GM18511 (cell line): ENCODE measurements at regions not wholly inside any gene's neighbourhood (a gene's known extent, or its start where the extent isn't known, plus 50 kb on each side); places are given as distances from the start of the nearest gene placed in this dataset.

ENCODE experiments used
- ATAC-seq: cut with Tn5 transposase; IDR thresholded peaks from one replicate; pipeline ENCODE4 v1.9.1; 2021; ENCODE audit warnings: mild to moderate bottlenecking, moderate library complexity; ENCODE audit not compliant: unreplicated experiment

- ATAC-seq = no peak
Measured at GRCh38 chr3:105006164-105006563, 360.5 kb upstream of the ALCAM start.

GRCh38 chr3:105013657-105014056 lies 353.1 kb upstream of the ALCAM start:
- ATAC-seq = no peak

GRCh38 chr3:105014631-105015030 lies 352.1 kb upstream of the ALCAM start:
- ATAC-seq = no peak

DNA sequence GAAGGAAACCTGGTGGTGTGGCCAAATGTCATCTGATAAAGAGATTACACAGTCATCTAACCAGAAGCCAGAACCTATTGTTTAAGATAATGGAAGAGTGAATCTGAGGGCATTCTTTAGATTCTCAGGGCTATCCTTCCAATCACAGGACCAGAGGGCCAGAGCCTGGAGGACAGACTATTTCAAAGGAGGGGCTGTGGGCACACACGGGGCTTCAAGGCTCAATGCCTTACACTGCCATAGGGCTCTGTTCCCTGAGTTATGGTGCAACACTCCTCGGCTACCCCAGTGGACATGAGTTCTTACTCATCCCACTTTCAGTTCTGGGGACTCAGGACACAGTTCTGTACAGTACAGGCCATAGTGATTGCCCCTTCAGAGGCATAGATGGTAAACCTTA lies 343.9 kb upstream of the ALCAM start:
- no peak for ATAC-seq

- no peak for ATAC-seq
Measured at GRCh38 chr3:105030211-105030610, 336.5 kb upstream of the ALCAM start.

DNA sequence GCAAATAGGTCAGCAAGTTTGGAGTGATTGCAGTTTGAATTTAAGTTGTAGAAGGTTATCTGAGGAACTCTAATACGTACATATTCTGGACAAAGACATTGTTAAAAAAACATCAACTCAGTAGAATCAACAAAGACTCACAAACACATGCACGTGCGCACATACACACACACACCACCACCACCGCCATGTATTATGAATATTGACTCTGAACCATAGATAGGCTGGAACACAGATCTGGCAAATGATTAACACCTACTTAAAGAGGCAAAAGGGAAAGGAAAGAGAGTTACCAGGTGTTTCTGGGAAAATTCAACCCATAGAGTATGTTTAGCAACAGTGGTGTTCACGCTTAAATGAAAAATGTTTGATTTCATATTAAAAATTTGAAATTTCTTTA lies 334.2 kb upstream of the ALCAM start:
- ATAC-seq = no peak

- ATAC-seq = no peak
Measured at GRCh38 chr3:105033081-105033480, 333.6 kb upstream of the ALCAM start.

GRCh38 chr3:105039004-105039403 lies 327.7 kb upstream of the ALCAM start:
- no peak for ATAC-seq

GRCh38 chr3:105040026-105040622 lies 326.6 kb upstream of the ALCAM start:
- no peak for ATAC-seq

DNA sequence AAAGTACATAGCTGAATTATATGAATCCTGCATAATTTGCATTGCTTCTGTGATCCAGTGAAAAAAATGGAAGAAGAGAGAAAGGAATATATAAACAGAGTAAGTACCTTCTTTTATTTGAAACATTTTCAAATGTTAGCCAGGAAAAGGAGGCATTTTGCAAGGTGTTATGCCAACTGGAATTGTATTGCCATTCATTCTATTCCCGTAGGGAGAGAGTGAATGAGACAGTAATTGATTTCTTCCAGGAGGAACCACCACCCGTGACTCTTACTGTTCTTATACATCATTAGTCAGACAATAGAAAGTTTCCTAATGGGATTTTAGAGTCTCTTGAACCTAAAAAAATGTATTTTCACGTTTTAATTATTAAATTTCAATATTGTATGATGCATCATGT lies 324.1 kb upstream of the ALCAM start:
- ATAC-seq = no peak

GRCh38 chr3:105051111-105051510 lies 315.6 kb upstream of the ALCAM start:
- ATAC-seq = no peak

- no peak for ATAC-seq
Measured at GRCh38 chr3:105051972-105052371, 314.7 kb upstream of the ALCAM start.

- ATAC-seq = no peak
Measured at GRCh38 chr3:105062853-105063252, 303.9 kb upstream of the ALCAM start.

DNA sequence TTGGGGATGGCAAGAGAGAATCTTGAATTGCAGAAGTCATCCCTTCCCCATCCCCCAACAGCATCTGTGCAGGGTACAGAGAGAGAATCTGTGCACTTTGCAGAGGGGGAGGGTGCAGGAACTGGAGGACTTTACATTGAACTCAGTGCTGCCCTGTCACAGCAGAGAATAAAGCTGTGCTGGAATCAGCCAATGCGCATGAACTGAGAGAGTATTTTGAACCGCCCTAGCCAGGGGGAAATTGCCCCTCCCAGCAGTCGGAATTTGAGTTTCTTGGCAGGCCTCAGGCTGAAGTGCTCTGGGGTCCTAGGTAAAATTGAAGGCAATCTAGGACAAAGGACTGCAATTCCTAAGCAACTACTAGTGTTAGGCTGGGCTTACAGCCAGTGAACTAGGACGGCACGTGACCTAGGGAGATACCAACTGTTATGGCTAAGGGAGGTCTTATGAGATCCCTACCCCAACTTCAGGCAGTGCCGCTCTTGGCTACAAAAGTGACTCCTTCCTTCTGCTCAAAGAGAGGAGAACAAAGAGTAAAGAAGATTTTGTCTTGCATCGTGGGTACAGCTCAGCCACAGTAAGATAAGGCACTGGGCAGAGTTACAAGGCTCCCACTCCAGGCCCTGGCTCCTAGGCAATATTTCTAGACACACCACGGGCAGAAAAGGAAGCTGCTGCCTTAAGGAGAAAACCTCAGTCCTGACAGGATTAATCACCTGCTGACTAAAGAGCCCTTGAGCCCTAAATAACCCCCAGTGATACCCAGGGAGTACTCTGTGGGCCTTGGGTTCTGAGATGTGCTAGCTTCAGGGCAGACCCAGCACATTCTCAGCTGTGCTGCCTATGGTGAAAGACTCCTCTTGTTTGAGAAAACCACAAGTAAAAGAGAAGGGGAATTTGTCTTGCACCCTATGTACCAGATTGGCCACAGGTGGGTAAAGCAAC lies 300.5 kb upstream of the ALCAM start:
- no peak for ATAC-seq

DNA sequence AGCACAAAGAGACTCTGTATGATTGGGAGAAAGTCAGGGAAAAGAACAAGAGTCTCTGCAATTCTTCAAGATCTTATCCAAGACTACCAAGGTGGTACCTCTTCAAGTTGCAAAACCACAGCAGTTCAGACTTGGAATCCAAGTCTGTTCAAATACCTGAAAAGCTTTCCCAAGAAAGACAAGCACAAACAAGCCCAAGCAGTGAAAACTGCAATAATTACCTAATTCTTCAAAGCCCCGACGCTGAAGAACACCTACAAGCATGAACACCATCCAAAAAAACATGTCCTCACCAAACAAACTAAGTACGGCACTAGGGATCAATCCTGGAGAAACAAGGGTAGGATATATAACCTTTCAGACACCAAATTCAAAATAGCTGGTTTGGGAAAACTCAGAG lies 299.3 kb upstream of the ALCAM start:
- ATAC-seq = no peak

DNA sequence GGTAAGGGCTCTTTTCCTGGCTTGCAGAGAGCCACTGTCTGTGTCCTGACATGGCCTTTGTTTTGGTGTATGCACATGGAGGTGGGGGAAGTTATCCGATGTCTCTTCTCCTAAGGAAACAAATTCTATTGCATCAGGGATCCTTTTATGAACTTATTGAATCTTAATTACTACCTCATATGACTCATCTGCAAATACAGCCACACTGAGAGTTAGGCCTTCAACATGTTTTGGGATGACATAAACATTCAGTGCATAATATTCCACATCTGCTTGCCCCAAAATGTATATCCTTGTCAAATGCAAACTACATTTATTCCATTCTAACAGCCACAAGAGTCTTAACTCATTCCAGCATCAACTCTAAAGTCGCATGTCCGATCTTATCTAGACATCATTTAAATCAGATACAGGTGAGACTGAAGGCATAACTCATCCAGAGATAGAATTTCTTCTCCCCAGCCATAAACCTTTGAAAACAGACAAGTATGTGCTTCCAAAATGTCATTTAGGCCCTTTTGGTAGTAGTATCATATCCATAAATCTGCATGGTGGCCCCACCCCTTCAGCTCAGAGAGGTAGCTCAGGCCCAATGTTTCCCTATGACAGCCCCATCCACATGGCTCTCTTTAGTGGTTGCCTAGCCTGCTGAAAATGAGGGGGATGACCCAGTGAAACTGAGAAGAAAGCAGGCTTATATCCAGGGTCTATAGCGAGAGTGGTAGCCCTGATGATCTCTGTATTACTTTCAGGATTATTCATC lies 289.5 kb upstream of the ALCAM start:
- no peak for ATAC-seq

- no peak for ATAC-seq
Measured at GRCh38 chr3:105083945-105084344, 282.8 kb upstream of the ALCAM start.

DNA sequence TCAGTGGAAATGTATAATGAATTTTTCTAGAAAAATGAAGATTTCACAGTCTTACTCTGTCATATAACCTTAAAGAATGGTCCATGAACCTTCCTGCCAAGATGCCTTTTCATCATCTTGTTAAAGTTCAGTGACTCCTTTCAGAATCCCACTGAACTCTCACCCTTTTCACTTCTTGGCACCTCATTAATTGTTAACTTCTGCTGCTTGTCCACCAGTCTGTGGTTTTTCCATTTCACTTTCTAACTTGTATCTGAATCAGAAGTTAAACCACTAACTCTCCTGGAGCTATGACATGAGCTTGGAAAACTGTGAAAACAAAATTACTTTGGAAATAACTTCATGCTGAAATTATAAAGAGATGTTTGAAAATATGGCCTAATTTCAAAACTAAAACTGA lies 281.2 kb upstream of the ALCAM start:
- no peak for ATAC-seq

DNA sequence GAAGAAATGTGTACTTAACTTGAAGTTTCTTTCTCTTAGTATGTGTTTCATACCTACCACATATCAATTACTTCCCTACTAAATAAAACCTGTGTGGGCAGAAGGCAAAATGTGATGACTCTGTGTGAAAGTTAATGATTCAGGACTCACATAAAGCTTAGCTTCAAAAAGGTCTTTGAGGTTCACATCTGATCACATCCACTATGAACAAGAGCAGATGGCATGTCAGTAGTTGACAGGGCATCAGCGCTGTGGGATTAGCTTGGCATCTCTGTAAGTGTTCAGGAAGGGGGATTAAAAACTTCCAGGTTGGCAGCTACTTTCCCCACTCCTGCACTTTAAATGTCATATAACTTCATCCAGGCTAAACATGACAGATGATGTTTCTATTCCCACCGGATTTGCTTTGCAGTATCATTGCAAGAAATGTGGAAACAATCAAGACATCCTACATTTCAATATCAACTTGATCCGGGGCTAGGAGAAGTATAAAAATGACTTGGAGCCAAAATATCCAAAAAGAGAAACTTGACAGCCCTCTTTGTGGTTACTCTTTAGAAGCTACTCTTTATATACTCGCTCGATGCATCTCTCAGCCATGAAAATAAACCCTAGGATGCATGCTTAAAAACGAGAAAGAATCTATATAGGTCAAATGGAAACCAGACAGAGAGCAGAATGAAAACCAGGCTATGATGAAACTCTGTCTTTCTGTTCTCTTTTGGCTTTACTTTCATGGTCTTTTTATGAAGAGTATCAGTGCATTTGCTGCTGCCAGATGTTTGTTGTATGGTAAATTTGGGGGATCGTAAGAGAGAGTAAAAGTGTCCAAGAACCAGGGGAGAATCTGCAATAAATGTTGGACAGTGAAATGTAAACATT lies 273.1 kb upstream of the ALCAM start:
- ATAC-seq = peak; percentile 60

DNA sequence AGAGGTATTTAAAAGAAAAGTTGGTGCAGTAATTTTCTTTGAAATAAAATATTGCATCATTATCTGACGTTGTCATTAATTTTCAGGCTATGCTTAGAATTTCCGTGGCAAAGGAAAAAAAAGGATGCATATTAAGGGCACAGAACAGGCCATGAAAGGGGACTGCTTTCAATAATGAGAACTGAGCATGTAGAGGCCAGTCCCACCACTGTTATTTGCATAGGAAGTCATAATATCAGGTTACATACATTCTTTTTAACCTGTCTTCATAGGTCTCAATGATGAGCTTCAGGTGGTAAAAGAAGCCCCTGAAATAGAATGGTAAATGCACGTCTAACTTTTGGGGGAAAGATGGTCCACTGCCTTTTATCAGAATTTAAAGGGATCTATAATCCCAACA lies 272.1 kb upstream of the ALCAM start:
- no peak for ATAC-seq

DNA sequence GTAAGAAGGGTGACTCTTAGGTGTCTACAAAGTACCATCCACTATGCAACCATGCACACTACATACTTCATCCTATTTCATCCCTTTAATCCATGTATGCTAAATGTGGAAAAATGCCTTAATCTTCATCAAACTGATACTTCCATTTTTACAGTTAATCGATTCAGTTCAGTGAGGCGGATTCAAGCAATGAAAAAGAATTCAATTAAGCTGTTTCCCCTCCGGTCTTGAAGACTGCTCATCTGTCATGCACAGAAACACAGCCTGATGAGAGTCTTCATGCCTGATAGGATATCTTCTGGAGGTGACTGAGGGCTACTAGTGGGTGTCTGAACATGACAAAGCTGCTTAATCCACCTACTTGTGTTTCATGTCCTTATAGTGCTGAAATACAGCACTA lies 270.6 kb upstream of the ALCAM start:
- ATAC-seq = no peak
